GM12878 (cell line): ENCODE measurements at regions not wholly inside any gene's neighbourhood (a gene's known extent, or its start where the extent isn't known, plus 50 kb on each side); places are given as distances from the start of the nearest gene placed in this dataset.
A peak's percentile ranks its signal among the peaks of the same experiment; 100 is the strongest.

Source experiments
- ATAC-seq: fragments of 200-7000 bp; cut with Tn5 transposase; 3 replicates; pipeline ENCODE4 v1.9.1; 2020; ENCODE audit warnings: mild to moderate bottlenecking, moderate library complexity
- BruUV-seq: library from RNA; stranded (reverse); fragments of 400-500 nt; replicated peaks from 2 replicates; lab custom pipeline; 2021; lab: Mats Ljungman, UMichigan
- CTCF ChIA-PET: fragments of 300-600 bp; sonication (Branson Sonifier 250); formaldehyde crosslinking; extraction: SDS; loops from one replicate; lab custom pipeline; 2021; ENCODE audit warnings: inconsistent platforms; lab: Yijun Ruan, JAX
- POLR2A ChIA-PET: fragments of 350-600 bp; formaldehyde crosslinking; extraction: SDS; loops from one replicate; lab custom pipeline; 2021; ENCODE audit warnings: inconsistent platforms; lab: Charles Lee
- RAD21 ChIA-PET: fragments of 300-600 bp; sonication (Branson Sonifier 250); formaldehyde crosslinking; loops from one replicate; lab custom pipeline; 2023; ENCODE audit warnings: antibody characterized with exemption; ENCODE audit not compliant: unreplicated experiment; lab: Charles Lee
- SMC1A ChIA-PET: fragments of 300-600 bp; sonication (Branson Sonifier 250); formaldehyde crosslinking; loops from one replicate; lab custom pipeline; 2023; ENCODE audit not compliant: unreplicated experiment, uncharacterized antibody; lab: Charles Lee
- DNase-seq: peaks from one replicate; pipeline ENCODE4 v3.0.0-alpha.2; 2011; ENCODE audit warnings: low read depth, low spot score
- FAIRE-seq: peaks from 3 replicates; lab custom pipeline; 2011; peaks lifted over from hg19 to GRCh38; lab: Jason Lieb, UNC
- H2AFZ ChIP-seq: 2 replicates; pipeline ENCODE4 v1.6.0; 2011; ENCODE audit warnings: low read depth, low read length, control low read depth; ENCODE audit not compliant: control insufficient read depth
- H3K27ac ChIP-seq: 2 replicates; pipeline ENCODE4 v1.5.1; 2011; ENCODE audit warnings: control low read depth; ENCODE audit not compliant: control insufficient read depth, insufficient read depth
- H3K27me3 ChIP-seq, 2 experiments: replicated peaks in 1 of 2; 2 replicates each; pipeline versions ENCODE4 v1.6.0 to v1.6.1; 2011; ENCODE audit warnings: low read length in 1 of 2; ENCODE audit not compliant: control insufficient read depth in 2 of 2, insufficient read depth in 2 of 2
- H3K36me3 ChIP-seq, 2 experiments: 2 replicates each; pipeline ENCODE4 v1.5.1; 2011; ENCODE audit warnings: low read length in 1 of 2; ENCODE audit not compliant: control insufficient read depth in 2 of 2, insufficient read depth in 2 of 2
- H3K4me1 ChIP-seq: 2 replicates; pipeline ENCODE4 v1.6.1; 2011; ENCODE audit warnings: mild to moderate bottlenecking, low read length, moderate library complexity, mixed read lengths; ENCODE audit not compliant: control insufficient read depth, insufficient read depth
- H3K4me2 ChIP-seq: 2 replicates; pipeline ENCODE4 v1.6.0; 2011; ENCODE audit warnings: control low read depth; ENCODE audit not compliant: control insufficient read depth, insufficient read depth
- H3K4me3 ChIP-seq: fragments of 200-600 bp; sonication (generic); 2 replicates; pipeline ENCODE4 v1.5.1; 2016
- H3K79me2 ChIP-seq: 2 replicates; pipeline ENCODE4 v1.6.0; 2011; ENCODE audit warnings: low read length; ENCODE audit not compliant: control insufficient read depth, insufficient read depth
- H3K9ac ChIP-seq: 2 replicates; pipeline ENCODE4 v1.8.0; 2011; ENCODE audit warnings: low read length, control low read depth, mixed read lengths; ENCODE audit not compliant: control insufficient read depth, insufficient read depth
- H3K9me3 ChIP-seq: replicated peaks from 3 replicates; pipeline ENCODE4 v1.5.1; 2011; ENCODE audit warnings: mild to moderate bottlenecking, low read length; ENCODE audit not compliant: control insufficient read depth, insufficient read depth
- H4K20me1 ChIP-seq: 2 replicates; pipeline ENCODE4 v1.6.0; 2011; ENCODE audit not compliant: control insufficient read depth, insufficient read depth
- ATF7 ChIP-seq: fragments of 450-650 bp; IDR thresholded peaks from 2 replicates; pipeline ENCODE4 v1.6.1; 2016; ENCODE audit warnings: low read depth, mild to moderate bottlenecking
- CREM ChIP-seq: IDR thresholded peaks from 2 replicates; pipeline ENCODE4 v1.6.1; 2014; ENCODE audit warnings: antibody characterized with exemption, low read depth
- FOXK2 ChIP-seq: fragments of 450-650 bp; IDR thresholded peaks from 2 replicates; pipeline ENCODE4 v1.6.1; 2017; ENCODE audit warnings: mild to moderate bottlenecking, moderate library complexity
- GABPA ChIP-seq: IDR thresholded peaks from 2 replicates; pipeline ENCODE4 v1.6.1; 2014; ENCODE audit warnings: antibody characterized with exemption, low read depth, mild to moderate bottlenecking, inconsistent platforms
- MXI1 ChIP-seq: fragments of 150-350 bp; IDR thresholded peaks from 2 replicates; pipeline ENCODE4 v1.6.1; 2011; ENCODE audit warnings: low read depth, mild to moderate bottlenecking, inconsistent platforms, low read length, improper control_type of control experiment
- TCF7 ChIP-seq: IDR thresholded peaks from 2 replicates; pipeline ENCODE4 v1.6.1; 2014; ENCODE audit warnings: antibody characterized with exemption, borderline replicate concordance
- YY1 ChIP-seq: IDR thresholded peaks from 2 replicates; pipeline ENCODE4 v1.6.1; 2011; ENCODE audit warnings: low read depth, mild to moderate bottlenecking, low read length
- WGBS: methylation state at CpG from one replicate; pipeline ENCODE4 v1.1.6; 2016; ENCODE audit warnings: low lambda C conversion rate; ENCODE audit not compliant: insufficient replicate concordance, insufficient coverage; ENCODE audit errors: missing lambda C conversion rate; 5-methylcytosine and 5-hydroxymethylcytosine counted together
- in situ Hi-C: fragments of 300-500 bp; cut with MboI; formaldehyde crosslinking; loops from 9 replicates; pipeline ENCODE4 v1.14.3; 2018; ENCODE audit warnings: mixed read lengths
- intact Hi-C: fragments of 100-400 bp; cut with micrococcal nuclease; formaldehyde crosslinking; loops from one replicate; pipeline ENCODE4 v1.14.2; 2022; ENCODE audit not compliant: unreplicated experiment
- TF ChIP-seq, protein P1 (sequence below): fragments of 150-350 bp; IDR thresholded peaks from 2 replicates; pipeline ENCODE4 v1.6.1; 2016; ENCODE audit warnings: low read depth, low read length
- TF ChIP-seq, protein P2 (sequence below): fragments of 450-650 bp; IDR thresholded peaks from 2 replicates; pipeline ENCODE4 v1.6.1; 2017; ENCODE audit warnings: mild to moderate bottlenecking
- TF ChIP-seq, protein P3 (sequence below): IDR thresholded peaks from 2 replicates; pipeline ENCODE4 v1.6.1; 2011; ENCODE audit warnings: low read depth, low read length, improper control_type of control experiment, borderline replicate concordance
- TF ChIP-seq, protein P4 (sequence below): fragments of 450-650 bp; IDR thresholded peaks from 2 replicates; pipeline ENCODE4 v1.6.1; 2017; ENCODE audit warnings: antibody characterized with exemption, mild to moderate bottlenecking, moderate library complexity
- TF ChIP-seq, protein P5 (sequence below): fragments of 450-650 bp; formaldehyde crosslinking; IDR thresholded peaks from 2 replicates; pipeline ENCODE4 v1.4.0; 2022; ENCODE audit warnings: mild to moderate bottlenecking, moderate library complexity

DNA sequence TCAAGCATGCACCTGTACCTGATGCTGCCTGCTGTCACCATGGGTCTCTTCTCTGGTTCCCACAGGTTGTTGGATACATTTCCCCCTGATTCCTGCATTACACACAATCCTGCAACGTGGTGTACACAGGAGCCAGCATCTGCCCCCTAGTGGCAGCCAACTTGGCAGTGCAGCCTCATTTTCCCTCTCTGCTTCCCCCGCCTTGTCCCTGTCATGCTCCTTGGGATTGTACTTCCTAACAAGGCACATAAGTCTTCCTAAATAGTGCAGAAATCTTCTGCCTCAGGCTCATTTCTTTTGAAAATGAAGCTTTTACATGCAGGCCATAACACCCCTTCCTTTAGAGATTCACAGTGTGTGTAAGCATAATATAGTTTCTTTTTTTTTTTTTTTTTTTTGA is 387.5 kb downstream of the CCSER2 start:
- no peaks in the 10 kb centered on the region for H3K9me3 ChIP-seq
- ChIA-PET SMC1A (interaction anchor here (0.6 to 2.2 kb wide), 3 partner anchors 108 to 175 kb away, joined by 3 to 7 read pairs (median 4); no protein-coding TSS in a partner anchor), CTCF (interaction anchor here (0.9 to 3.8 kb wide), 6 partner anchors 12 to 178 kb away, joined by 3 to 14 read pairs (median 6); no protein-coding TSS in a partner anchor), POLR2A (no interaction called here), RAD21 (interaction anchor here (0.9 kb wide), 1 partner anchor 176 kb away, joined by 4 read pairs; no protein-coding TSS in a partner anchor)
- no peaks in the 10 kb centered on the region for H3K36me3 ChIP-seq
- BruUV-seq, result no TSS peak
- H2AFZ ChIP-seq, result no peak overlapping the region
- in situ Hi-C loops (loop anchor here (5.0 kb wide), 2 partner anchors 174 to 449 kb away; no protein-coding TSS in a partner anchor), intact Hi-C loops (loop anchor here (1.0 to 10.0 kb wide), 3 partner anchors 104 to 451 kb away; no protein-coding TSS in a partner anchor)
- DNase-seq (no peak), ATAC-seq (peak; percentile 87), FAIRE-seq (peak; percentile 71)
- no peak overlapping the region for H3K27ac ChIP-seq
- no peak overlapping the region for H3K4me2 ChIP-seq
- H3K79me2 ChIP-seq, result no peaks in the 10 kb centered on the region
- H4K20me1 ChIP-seq, result no peaks in the 10 kb centered on the region
- H3K9ac ChIP-seq, result no peak overlapping the region
- no peaks in the 10 kb centered on the region for H3K4me1 ChIP-seq
- 27% methylated on average over 2 of the region's 2 CpGs for WGBS
- no peak overlapping the region for H3K4me3 ChIP-seq
- no peaks in the 10 kb centered on the region; a peak in 1 of 4 replicates for H3K27me3 ChIP-seq
- TF ChIP-seq TCF7, result no peak
- TF ChIP-seq ATF7, result no peak
- no peak for TF ChIP-seq CREM
- TF ChIP-seq, protein P1, sequence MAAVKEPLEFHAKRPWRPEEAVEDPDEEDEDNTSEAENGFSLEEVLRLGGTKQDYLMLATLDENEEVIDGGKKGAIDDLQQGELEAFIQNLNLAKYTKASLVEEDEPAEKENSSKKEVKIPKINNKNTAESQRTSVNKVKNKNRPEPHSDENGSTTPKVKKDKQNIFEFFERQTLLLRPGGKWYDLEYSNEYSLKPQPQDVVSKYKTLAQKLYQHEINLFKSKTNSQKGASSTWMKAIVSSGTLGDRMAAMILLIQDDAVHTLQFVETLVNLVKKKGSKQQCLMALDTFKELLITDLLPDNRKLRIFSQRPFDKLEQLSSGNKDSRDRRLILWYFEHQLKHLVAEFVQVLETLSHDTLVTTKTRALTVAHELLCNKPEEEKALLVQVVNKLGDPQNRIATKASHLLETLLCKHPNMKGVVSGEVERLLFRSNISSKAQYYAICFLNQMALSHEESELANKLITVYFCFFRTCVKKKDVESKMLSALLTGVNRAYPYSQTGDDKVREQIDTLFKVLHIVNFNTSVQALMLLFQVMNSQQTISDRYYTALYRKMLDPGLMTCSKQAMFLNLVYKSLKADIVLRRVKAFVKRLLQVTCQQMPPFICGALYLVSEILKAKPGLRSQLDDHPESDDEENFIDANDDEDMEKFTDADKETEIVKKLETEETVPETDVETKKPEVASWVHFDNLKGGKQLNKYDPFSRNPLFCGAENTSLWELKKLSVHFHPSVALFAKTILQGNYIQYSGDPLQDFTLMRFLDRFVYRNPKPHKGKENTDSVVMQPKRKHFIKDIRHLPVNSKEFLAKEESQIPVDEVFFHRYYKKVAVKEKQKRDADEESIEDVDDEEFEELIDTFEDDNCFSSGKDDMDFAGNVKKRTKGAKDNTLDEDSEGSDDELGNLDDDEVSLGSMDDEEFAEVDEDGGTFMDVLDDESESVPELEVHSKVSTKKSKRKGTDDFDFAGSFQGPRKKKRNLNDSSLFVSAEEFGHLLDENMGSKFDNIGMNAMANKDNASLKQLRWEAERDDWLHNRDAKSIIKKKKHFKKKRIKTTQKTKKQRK, result no peak
- TF ChIP-seq, protein P2, sequence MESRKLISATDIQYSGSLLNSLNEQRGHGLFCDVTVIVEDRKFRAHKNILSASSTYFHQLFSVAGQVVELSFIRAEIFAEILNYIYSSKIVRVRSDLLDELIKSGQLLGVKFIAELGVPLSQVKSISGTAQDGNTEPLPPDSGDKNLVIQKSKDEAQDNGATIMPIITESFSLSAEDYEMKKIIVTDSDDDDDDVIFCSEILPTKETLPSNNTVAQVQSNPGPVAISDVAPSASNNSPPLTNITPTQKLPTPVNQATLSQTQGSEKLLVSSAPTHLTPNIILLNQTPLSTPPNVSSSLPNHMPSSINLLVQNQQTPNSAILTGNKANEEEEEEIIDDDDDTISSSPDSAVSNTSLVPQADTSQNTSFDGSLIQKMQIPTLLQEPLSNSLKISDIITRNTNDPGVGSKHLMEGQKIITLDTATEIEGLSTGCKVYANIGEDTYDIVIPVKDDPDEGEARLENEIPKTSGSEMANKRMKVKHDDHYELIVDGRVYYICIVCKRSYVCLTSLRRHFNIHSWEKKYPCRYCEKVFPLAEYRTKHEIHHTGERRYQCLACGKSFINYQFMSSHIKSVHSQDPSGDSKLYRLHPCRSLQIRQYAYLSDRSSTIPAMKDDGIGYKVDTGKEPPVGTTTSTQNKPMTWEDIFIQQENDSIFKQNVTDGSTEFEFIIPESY, result no peak
- TF ChIP-seq, protein P3, sequence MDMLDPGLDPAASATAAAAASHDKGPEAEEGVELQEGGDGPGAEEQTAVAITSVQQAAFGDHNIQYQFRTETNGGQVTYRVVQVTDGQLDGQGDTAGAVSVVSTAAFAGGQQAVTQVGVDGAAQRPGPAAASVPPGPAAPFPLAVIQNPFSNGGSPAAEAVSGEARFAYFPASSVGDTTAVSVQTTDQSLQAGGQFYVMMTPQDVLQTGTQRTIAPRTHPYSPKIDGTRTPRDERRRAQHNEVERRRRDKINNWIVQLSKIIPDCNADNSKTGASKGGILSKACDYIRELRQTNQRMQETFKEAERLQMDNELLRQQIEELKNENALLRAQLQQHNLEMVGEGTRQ, result no peak
- TF ChIP-seq MXI1, result no peak
- no peak for TF ChIP-seq GABPA
- TF ChIP-seq, protein P4, sequence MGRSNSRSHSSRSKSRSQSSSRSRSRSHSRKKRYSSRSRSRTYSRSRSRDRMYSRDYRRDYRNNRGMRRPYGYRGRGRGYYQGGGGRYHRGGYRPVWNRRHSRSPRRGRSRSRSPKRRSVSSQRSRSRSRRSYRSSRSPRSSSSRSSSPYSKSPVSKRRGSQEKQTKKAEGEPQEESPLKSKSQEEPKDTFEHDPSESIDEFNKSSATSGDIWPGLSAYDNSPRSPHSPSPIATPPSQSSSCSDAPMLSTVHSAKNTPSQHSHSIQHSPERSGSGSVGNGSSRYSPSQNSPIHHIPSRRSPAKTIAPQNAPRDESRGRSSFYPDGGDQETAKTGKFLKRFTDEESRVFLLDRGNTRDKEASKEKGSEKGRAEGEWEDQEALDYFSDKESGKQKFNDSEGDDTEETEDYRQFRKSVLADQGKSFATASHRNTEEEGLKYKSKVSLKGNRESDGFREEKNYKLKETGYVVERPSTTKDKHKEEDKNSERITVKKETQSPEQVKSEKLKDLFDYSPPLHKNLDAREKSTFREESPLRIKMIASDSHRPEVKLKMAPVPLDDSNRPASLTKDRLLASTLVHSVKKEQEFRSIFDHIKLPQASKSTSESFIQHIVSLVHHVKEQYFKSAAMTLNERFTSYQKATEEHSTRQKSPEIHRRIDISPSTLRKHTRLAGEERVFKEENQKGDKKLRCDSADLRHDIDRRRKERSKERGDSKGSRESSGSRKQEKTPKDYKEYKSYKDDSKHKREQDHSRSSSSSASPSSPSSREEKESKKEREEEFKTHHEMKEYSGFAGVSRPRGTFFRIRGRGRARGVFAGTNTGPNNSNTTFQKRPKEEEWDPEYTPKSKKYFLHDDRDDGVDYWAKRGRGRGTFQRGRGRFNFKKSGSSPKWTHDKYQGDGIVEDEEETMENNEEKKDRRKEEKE, result no peak
- TF ChIP-seq, protein P5, sequence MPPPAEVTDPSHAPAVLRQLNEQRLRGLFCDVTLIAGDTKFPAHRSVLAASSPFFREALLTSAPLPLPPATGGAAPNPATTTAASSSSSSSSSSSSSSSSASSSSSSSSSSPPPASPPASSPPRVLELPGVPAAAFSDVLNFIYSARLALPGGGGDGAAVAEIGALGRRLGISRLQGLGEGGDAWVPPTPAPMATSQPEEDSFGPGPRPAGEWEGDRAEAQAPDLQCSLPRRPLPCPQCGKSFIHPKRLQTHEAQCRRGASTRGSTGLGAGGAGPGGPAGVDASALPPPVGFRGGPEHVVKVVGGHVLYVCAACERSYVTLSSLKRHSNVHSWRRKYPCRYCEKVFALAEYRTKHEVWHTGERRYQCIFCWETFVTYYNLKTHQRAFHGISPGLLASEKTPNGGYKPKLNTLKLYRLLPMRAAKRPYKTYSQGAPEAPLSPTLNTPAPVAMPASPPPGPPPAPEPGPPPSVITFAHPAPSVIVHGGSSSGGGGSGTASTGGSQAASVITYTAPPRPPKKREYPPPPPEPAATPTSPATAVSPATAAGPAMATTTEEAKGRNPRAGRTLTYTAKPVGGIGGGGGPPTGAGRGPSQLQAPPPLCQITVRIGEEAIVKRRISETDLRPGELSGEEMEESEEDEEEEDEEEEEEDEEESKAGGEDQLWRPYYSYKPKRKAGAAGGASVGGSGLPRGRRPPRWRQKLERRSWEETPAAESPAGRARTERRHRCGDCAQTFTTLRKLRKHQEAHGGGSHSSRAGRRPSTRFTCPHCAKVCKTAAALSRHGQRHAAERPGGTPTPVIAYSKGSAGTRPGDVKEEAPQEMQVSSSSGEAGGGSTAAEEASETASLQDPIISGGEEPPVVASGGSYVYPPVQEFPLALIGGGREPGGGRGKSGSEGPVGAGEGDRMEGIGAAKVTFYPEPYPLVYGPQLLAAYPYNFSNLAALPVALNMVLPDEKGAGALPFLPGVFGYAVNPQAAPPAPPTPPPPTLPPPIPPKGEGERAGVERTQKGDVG (CRISPR knock-in tag), result no peak
- TF ChIP-seq FOXK2, result no peak
- TF ChIP-seq YY1, result no peak
